HEK293 (cell line): ENCODE measurements at regions not wholly inside any gene's neighbourhood (a gene's known extent, or its start where the extent isn't known, plus 50 kb on each side); places are given as distances from the start of the nearest gene placed in this dataset.

Source experiments
- SP7 ChIP-seq: fragments of 450-650 bp; formaldehyde crosslinking; IDR thresholded peaks from 2 replicates; pipeline ENCODE4 v1.5.1; 2016; ENCODE audit warnings: missing biosample characterization, missing genetic modification characterization
- TCF7L2 ChIP-seq: IDR thresholded peaks from 2 replicates; pipeline ENCODE4 v1.6.1; 2011; ENCODE audit warnings: low read depth, mild to moderate bottlenecking, inconsistent platforms, low read length, moderate library complexity, borderline replicate concordance
- ZBTB1 ChIP-seq: fragments of 450-650 bp; formaldehyde crosslinking; IDR thresholded peaks from 2 replicates; pipeline ENCODE4 v1.5.1; 2016; ENCODE audit warnings: missing biosample characterization, missing genetic modification characterization
- ZNF274 ChIP-seq, 2 experiments: fragments of 200-500 bp in 1 of 2; fragments of 450-650 bp in 1 of 2; sonication (Bioruptor generic) in 1 of 2; formaldehyde crosslinking in 1 of 2; IDR thresholded peaks; 2 replicates each; pipeline versions ENCODE4 v1.5.1 to v1.6.1; 2014 to 2016; ENCODE audit warnings: borderline replicate concordance in 1 of 2, inconsistent platforms in 1 of 2, low read length in 1 of 2, missing biosample characterization in 1 of 2, missing genetic modification characterization in 1 of 2
- ZNF777 ChIP-seq: fragments of 450-650 bp; formaldehyde crosslinking; IDR thresholded peaks from 2 replicates; pipeline ENCODE4 v1.5.1; 2017; ENCODE audit warnings: missing biosample characterization, missing genetic modification characterization, borderline replicate concordance
- ZNF843 ChIP-seq: fragments of 450-650 bp; formaldehyde crosslinking; IDR thresholded peaks from 2 replicates; pipeline ENCODE4 v1.5.1; 2016; ENCODE audit warnings: missing biosample characterization, missing genetic modification characterization
- TF ChIP-seq, protein P1 (sequence below): fragments of 450-650 bp; formaldehyde crosslinking; IDR thresholded peaks from 2 replicates; pipeline ENCODE4 v1.5.1; 2016; ENCODE audit warnings: missing biosample characterization, missing genetic modification characterization
- TF ChIP-seq, protein P2 (sequence below): fragments of 450-650 bp; formaldehyde crosslinking; IDR thresholded peaks from 2 replicates; pipeline ENCODE4 v1.5.1; 2016; ENCODE audit warnings: missing biosample characterization, missing genetic modification characterization

DNA sequence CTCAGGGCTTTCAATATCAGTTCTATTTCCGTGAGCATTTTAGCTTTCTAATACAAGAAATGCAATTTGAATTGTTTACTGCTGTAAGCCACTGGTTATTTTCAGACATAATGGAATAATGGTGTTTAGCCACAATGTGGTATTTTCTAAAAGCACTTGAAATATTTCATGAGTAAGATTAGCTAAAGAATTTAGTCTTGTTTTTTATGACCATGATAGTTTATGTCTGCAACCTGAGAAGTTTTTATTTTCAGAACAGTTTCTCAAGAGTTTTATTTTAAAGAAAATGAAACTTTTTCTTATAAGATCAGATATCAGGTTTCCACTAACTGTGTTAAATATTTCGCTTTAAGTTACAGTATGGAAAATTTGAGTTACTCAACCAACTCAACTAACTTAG, 60.2 kb downstream of the SLIT2 start:
- TF ChIP-seq, protein P1, sequence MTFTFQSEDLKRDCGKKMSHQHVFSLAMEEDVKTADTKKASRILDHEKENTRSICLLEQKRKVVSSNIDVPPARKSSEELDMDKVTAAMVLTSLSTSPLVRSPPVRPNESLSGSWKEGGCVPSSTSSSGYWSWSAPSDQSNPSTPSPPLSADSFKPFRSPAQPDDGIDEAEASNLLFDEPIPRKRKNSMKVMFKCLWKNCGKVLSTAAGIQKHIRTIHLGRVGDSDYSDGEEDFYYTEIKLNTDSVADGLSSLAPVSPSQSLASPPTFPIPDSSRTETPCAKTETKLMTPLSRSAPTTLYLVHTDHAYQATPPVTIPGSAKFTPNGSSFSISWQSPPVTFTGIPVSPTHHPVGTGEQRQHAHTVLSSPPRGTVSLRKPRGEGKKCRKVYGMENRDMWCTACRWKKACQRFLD (tag by site-specific recombination) = no peak
- TF ChIP-seq, protein P2, sequence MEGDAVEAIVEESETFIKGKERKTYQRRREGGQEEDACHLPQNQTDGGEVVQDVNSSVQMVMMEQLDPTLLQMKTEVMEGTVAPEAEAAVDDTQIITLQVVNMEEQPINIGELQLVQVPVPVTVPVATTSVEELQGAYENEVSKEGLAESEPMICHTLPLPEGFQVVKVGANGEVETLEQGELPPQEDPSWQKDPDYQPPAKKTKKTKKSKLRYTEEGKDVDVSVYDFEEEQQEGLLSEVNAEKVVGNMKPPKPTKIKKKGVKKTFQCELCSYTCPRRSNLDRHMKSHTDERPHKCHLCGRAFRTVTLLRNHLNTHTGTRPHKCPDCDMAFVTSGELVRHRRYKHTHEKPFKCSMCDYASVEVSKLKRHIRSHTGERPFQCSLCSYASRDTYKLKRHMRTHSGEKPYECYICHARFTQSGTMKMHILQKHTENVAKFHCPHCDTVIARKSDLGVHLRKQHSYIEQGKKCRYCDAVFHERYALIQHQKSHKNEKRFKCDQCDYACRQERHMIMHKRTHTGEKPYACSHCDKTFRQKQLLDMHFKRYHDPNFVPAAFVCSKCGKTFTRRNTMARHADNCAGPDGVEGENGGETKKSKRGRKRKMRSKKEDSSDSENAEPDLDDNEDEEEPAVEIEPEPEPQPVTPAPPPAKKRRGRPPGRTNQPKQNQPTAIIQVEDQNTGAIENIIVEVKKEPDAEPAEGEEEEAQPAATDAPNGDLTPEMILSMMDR (tag by site-specific recombination) = no peak
- TF ChIP-seq ZNF843 (no peak), SP7 (tag by site-specific recombination) (no peak), ZNF777 (no peak), ZBTB1 (tag by site-specific recombination) (no peak), TCF7L2 (no peak), ZNF274 (IDR thresholded peaks at IDR 0.05; ENCODE audit: low read length) (no peak), ZNF274 (tag by site-specific recombination; IDR thresholded peaks at IDR 0.05; ENCODE audit: borderline replicate concordance) (no peak)
